OCI-LY1 (cell line): ENCODE measurements at regions not wholly inside any gene's neighbourhood (a gene's known extent, or its start where the extent isn't known, plus 50 kb on each side); places are given as distances from the start of the nearest gene placed in this dataset.

ENCODE experiments used
- CTCF ChIP-seq: fragments of 200-600 bp; sonication (generic), shearing (Covaris generic); IDR thresholded peaks from 2 replicates; pipeline ENCODE4 v1.5.1; 2017; ENCODE audit warnings: mild to moderate bottlenecking, antibody characterized with exemption, low read length, moderate library complexity, mixed read lengths
- EZH2 ChIP-seq: fragments of 200-600 bp; sonication (generic), shearing (Covaris generic); IDR thresholded peaks from 2 replicates; pipeline ENCODE4 v1.8.0; 2017; ENCODE audit warnings: borderline replicate concordance, mixed run types, mild to moderate bottlenecking, antibody characterized with exemption, low read length, moderate library complexity, mixed read lengths

GRCh38 chr10:43903451-43903850 lies 254.8 kb upstream of the ZNF32 start:
- TF ChIP-seq CTCF (no peak), EZH2 (no peak)
